DMS79 (cell line): ENCODE measurements at regions not wholly inside any gene's neighbourhood (a gene's known extent, or its start where the extent isn't known, plus 50 kb on each side); places are given as distances from the start of the nearest gene placed in this dataset.
A peak's percentile ranks its signal among the peaks of the same experiment; 100 is the strongest.
"Not testable (repeated sequence)": the region's sequence is repeated elsewhere in the genome, so short reads cannot be mapped to it uniquely, and the experiment has no call there.

Source experiments
- DNase-seq: peaks from one replicate; lab custom pipeline; 2025; lab: John Stamatoyannopoulos, UW

- DNase-seq = no peak
Observed at GRCh38 chr14:76699939-76700590, 61.2 kb upstream of the VASH1 start.

- no peak for DNase-seq
Observed at GRCh38 chr14:76701436-76701835, 59.8 kb upstream of the VASH1 start.

DNA sequence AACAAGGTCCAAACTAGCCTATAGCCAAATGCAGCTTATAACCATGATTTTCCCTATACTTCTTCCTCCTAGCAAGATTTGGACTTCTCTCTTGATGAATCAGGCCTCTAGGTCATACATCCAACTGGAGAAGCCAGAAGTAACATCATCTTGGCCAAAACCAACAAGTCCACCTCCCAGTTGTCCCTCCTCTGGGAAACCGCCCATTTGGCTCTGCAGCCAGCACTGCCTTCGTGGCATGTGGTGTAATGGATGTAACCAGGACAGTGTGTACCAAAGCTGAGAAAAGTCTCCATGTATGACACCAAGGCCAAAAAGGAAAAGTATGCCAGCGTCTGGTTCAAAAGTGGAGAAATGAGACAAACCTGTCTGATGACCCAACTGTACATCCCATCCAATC is 59.3 kb upstream of the VASH1 start:
- no peak for DNase-seq

- no peak for DNase-seq
Observed at GRCh38 chr14:76705214-76705613, 56.1 kb upstream of the VASH1 start.

- not testable (repeated sequence) for DNase-seq
Observed at GRCh38 chr14:76706207-76706606, 55.1 kb upstream of the VASH1 start.

- no peak for DNase-seq
Observed at GRCh38 chr14:76706811-76707210, 54.5 kb upstream of the VASH1 start.

DNA sequence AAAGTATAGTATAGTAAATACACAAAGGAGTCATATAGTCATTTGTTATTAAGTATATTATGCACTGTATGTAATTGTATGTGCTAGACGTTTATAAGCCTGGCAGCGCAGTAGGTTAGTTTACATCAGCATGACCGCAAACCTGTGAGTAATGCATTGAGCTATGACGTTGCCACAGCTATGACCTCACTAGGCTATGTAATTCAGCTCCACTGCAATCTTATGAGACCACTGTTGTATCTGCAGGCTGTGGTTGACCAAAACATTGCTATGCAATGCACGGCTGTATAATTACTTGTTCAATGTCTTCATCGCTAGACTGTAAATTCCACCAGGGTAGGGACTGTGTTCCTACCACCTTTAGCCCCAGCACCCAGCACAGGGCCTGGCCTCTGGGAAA is 53.2 kb upstream of the VASH1 start:
- no peak for DNase-seq

GRCh38 chr14:76708771-76709170 is 52.5 kb upstream of the VASH1 start:
- no peak for DNase-seq

GRCh38 chr14:76710056-76711010 is 50.9 kb upstream of the VASH1 start:
- peak; percentile 9 for DNase-seq
